GM12873 (cell line): ENCODE measurements at regions not wholly inside any gene's neighbourhood (a gene's known extent, or its start where the extent isn't known, plus 50 kb on each side); places are given as distances from the start of the nearest gene placed in this dataset.

Experiments used
- CTCF ChIP-seq: IDR thresholded peaks from 2 replicates; pipeline ENCODE4 v1.5.1; 2012; ENCODE audit warnings: low read depth, mild to moderate bottlenecking, moderate library complexity, low read length, control low read depth; ENCODE audit not compliant: insufficient read depth; ENCODE audit errors: missing control alignments

- TF ChIP-seq CTCF, result no peak
These were observed 318.3 kb upstream of the MAGEB18 start for GRCh38 chrX:25819879-25820278.

- TF ChIP-seq CTCF, result no peak
These were observed 287.0 kb upstream of the MAGEB18 start for GRCh38 chrX:25851141-25851540.

GRCh38 chrX:25853002-25853479, 285.1 kb upstream of the MAGEB18 start:
- no peak for TF ChIP-seq CTCF

GRCh38 chrX:25858273-25858880, 279.8 kb upstream of the MAGEB18 start:
- TF ChIP-seq CTCF, result no peak

GRCh38 chrX:25860322-25860721, 277.8 kb upstream of the MAGEB18 start:
- no peak for TF ChIP-seq CTCF

GRCh38 chrX:25869761-25870160, 268.4 kb upstream of the MAGEB18 start:
- TF ChIP-seq CTCF, result no peak

GRCh38 chrX:25872786-25873185, 265.4 kb upstream of the MAGEB18 start:
- no peak for TF ChIP-seq CTCF

- TF ChIP-seq CTCF, result no peak
These were observed 264.9 kb upstream of the MAGEB18 start for GRCh38 chrX:25873196-25873595.
